Thyroid gland (tissue), 4 donors: ENCODE measurements at regions not wholly inside any gene's neighbourhood (a gene's known extent, or its start where the extent isn't known, plus 50 kb on each side); places are given as distances from the start of the nearest gene placed in this dataset.

Experiments
- POLR2A ChIP-seq, 2 donors: fragments of 450-650 bp; IDR thresholded peaks; one replicate each; pipeline ENCODE4 v1.6.1; 2017; ENCODE audit warnings: antibody characterized with exemption in 2 of 2, mild to moderate bottlenecking in 2 of 2, moderate library complexity in 1 of 2
- TF ChIP-seq, protein P1 (sequence below), 6 experiments: fragments of 200-600 bp in 3 of 6; fragments of 450-650 bp in 3 of 6; sonication (generic) in 3 of 6; IDR thresholded peaks; one replicate each; pipeline ENCODE4 v1.5.1; 2016 to 2019; ENCODE audit warnings: antibody characterized with exemption in 6 of 6, mild to moderate bottlenecking in 2 of 6, inconsistent platforms in 1 of 6, moderate library complexity in 1 of 6

DNA sequence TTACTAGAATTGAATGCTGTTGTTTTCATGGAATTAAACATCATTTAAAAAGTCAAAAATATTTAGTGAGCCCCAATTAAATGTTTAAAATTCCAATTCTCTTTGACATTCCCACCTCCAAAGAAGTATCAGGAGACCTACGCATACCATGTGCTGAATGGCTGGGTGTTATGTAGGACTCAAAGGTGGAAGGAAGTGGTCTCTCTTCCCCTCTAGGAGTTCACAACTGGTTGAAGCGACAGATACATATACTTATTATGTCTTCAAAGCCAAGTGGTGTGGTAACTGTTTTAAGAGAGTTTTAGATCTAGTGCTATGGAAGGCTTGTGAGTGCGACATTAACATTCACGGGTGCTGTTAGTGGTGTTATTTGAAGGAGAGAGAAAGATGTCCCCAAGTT lies 464.0 kb downstream of the ATP23 start:
- TF ChIP-seq POLR2A (IDR thresholded peaks at IDR 0.05): no peak
- TF ChIP-seq, protein P1, sequence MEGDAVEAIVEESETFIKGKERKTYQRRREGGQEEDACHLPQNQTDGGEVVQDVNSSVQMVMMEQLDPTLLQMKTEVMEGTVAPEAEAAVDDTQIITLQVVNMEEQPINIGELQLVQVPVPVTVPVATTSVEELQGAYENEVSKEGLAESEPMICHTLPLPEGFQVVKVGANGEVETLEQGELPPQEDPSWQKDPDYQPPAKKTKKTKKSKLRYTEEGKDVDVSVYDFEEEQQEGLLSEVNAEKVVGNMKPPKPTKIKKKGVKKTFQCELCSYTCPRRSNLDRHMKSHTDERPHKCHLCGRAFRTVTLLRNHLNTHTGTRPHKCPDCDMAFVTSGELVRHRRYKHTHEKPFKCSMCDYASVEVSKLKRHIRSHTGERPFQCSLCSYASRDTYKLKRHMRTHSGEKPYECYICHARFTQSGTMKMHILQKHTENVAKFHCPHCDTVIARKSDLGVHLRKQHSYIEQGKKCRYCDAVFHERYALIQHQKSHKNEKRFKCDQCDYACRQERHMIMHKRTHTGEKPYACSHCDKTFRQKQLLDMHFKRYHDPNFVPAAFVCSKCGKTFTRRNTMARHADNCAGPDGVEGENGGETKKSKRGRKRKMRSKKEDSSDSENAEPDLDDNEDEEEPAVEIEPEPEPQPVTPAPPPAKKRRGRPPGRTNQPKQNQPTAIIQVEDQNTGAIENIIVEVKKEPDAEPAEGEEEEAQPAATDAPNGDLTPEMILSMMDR (IDR thresholded peaks at IDR 0.05): no peak
